BJ (cell line): ENCODE measurements at regions not wholly inside any gene's neighbourhood (a gene's known extent, or its start where the extent isn't known, plus 50 kb on each side); places are given as distances from the start of the nearest gene placed in this dataset.

Experiments used
- CTCF ChIA-PET: fragments of 350-600 bp; formaldehyde crosslinking; extraction: SDS; loops from one replicate; lab custom pipeline; 2021; ENCODE audit warnings: antibody characterized with exemption, inconsistent platforms; lab: Yijun Ruan, JAX
- POLR2A ChIA-PET: fragments of 300-600 bp; sonication (Branson Sonifier 250); formaldehyde crosslinking; extraction: SDS; loops from one replicate; lab custom pipeline; 2021; ENCODE audit warnings: antibody characterized with exemption; lab: Charles Lee
- DNase-seq: peaks from one replicate; pipeline ENCODE4 v3.0.0-alpha.2; 2011; ENCODE audit warnings: low read depth
- H3K27me3 ChIP-seq: 2 replicates; pipeline ENCODE4 v1.6.0; 2011; ENCODE audit warnings: low read length; ENCODE audit not compliant: control insufficient read depth, insufficient read depth
- H3K36me3 ChIP-seq: 2 replicates; pipeline ENCODE4 v1.5.1; 2011; ENCODE audit warnings: low read length; ENCODE audit not compliant: control insufficient read depth, insufficient read depth
- H3K4me3 ChIP-seq: 2 replicates; pipeline ENCODE4 v1.5.1; 2011; ENCODE audit warnings: low read depth, mild to moderate bottlenecking, control low read depth, low read length
- TF ChIP-seq, protein P1 (sequence below): IDR thresholded peaks from 2 replicates; pipeline ENCODE4 v1.5.1; 2011; ENCODE audit warnings: low read depth, mild to moderate bottlenecking, control low read depth, inconsistent platforms, low read length, moderate library complexity; ENCODE audit not compliant: insufficient read depth

- ChIA-PET POLR2A (no interaction called here), CTCF (no interaction called here)
- no peak overlapping the region for H3K4me3 ChIP-seq
- TF ChIP-seq, protein P1, sequence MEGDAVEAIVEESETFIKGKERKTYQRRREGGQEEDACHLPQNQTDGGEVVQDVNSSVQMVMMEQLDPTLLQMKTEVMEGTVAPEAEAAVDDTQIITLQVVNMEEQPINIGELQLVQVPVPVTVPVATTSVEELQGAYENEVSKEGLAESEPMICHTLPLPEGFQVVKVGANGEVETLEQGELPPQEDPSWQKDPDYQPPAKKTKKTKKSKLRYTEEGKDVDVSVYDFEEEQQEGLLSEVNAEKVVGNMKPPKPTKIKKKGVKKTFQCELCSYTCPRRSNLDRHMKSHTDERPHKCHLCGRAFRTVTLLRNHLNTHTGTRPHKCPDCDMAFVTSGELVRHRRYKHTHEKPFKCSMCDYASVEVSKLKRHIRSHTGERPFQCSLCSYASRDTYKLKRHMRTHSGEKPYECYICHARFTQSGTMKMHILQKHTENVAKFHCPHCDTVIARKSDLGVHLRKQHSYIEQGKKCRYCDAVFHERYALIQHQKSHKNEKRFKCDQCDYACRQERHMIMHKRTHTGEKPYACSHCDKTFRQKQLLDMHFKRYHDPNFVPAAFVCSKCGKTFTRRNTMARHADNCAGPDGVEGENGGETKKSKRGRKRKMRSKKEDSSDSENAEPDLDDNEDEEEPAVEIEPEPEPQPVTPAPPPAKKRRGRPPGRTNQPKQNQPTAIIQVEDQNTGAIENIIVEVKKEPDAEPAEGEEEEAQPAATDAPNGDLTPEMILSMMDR: no peak
- H3K27me3 ChIP-seq: no peaks in the 10 kb centered on the region
- no peaks in the 10 kb centered on the region for H3K36me3 ChIP-seq
- no peak for DNase-seq
Observed at GRCh38 chr6:90970672-90971071, 383.8 kb upstream of the MAP3K7 start.

- CTCF ChIA-PET: no interaction called here
- DNase-seq: no peak
- TF ChIP-seq, protein P1: no peak
- Histone ChIP-seq H3K4me3 (no peak overlapping the region), H3K36me3 (no peaks in the 10 kb centered on the region), H3K27me3 (no peaks in the 10 kb centered on the region)
- POLR2A ChIA-PET: no interaction called here
Observed at GRCh38 chr6:90967471-90967870, 380.6 kb upstream of the MAP3K7 start.

DNA sequence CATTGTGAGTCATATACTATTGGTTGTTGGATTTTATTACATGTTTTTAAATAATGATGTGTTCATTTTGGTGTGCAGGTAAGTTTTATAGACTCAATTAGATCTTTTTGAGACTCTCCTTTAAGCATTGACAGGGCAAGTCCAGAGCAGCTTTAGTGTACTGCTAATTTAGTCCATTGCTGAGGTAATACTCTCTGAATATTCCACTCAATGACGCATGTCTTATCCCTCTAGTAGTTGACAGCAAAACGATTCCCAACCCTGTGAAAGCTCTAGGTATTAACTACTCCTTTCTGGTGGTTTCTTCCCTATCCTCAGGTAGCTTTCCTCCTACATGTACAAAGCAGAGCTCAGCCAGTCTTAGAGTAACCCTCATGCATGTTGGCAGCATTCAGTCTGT lies 373.5 kb upstream of the MAP3K7 start:
- CTCF ChIA-PET: no interaction called here
- TF ChIP-seq, protein P1: no peak
- POLR2A ChIA-PET: no interaction called here

DNA sequence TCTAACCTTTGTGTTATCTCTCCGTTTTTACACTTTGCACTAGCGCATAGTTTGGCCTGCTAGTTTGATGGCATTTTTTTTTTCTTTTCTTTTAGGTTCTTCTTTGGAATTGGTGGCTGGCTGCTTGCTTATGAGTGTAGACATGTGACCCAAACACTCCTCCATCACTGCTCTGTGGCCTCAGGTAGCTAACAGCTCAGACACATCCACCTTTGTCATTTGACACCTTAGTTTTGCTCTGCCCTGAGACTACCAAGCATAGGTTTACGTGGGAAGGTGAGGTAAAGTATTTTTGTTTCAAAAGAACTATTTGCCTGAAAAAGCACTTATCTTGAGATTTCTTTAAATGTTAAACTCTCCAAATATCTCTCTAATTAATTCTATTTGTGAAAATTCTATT lies 368.4 kb upstream of the MAP3K7 start:
- Histone ChIP-seq H3K27me3 (no peaks in the 10 kb centered on the region), H3K36me3 (no peaks in the 10 kb centered on the region), H3K4me3 (no peak overlapping the region)
- no peak for DNase-seq
- POLR2A ChIA-PET: no interaction called here
- TF ChIP-seq, protein P1: no peak
- CTCF ChIA-PET: no interaction called here

More for the DNA sequence above, 373.5 kb upstream of the MAP3K7 start:
- H3K36me3 ChIP-seq: no peaks in the 10 kb centered on the region
- no peak for DNase-seq
- H3K4me3 ChIP-seq: no peak overlapping the region
- no peaks in the 10 kb centered on the region for H3K27me3 ChIP-seq

DNA sequence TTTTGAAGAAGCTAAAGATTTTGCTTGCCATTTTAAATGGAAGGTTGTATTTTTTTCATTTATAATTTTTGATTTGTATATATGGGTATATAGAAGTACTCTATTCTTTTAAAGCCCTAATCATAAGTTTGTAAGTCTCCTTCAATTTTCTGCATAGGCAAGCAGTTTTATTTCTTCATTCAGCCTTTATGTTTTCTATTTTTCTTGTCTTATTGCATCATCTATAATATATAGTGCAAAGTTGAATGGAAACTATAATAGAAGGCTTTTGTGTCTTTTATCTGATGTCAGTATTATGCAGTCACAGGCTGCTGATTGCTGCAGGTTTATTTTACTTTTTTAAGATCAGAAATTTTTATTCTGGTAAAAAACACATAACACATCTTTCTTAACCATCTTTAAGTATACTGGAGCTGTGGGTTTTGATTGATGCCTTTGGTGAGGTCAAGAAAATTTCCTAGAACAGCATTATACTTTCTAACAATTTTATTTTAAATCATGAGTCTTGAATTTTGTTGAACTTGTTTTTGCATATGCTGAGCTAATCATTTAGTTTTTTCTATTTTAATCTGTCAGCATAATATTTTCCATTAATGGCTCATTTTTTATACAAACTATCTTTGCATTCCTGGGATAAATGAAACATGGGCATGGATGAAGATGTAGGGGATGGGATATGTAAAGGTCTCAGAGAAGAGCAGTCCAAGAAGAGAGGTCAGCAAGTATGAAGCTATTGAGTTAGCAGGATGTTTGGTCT lies 366.7 kb upstream of the MAP3K7 start:
- no peaks in the 10 kb centered on the region for H3K36me3 ChIP-seq
- TF ChIP-seq, protein P1: no peak
- no peak overlapping the region for H3K4me3 ChIP-seq
- ChIA-PET CTCF (no interaction called here), POLR2A (no interaction called here)
- no peak for DNase-seq
- no peaks in the 10 kb centered on the region for H3K27me3 ChIP-seq
